Upper lobe of left lung (tissue), 4 donors: ENCODE measurements at regions not wholly inside any gene's neighbourhood (a gene's known extent, or its start where the extent isn't known, plus 50 kb on each side); places are given as distances from the start of the nearest gene placed in this dataset.

Experiments used
- CTCF ChIP-seq, 6 experiments: fragments of 450-650 bp in 4 of 6; fragments of 200-600 bp in 2 of 6; sonication (generic) in 2 of 6; IDR thresholded peaks; one replicate each; pipeline ENCODE4 v1.5.1; 2016 to 2019; ENCODE audit warnings: antibody characterized with exemption in 6 of 6
- EP300 ChIP-seq, 4 donors: sonication (generic); formaldehyde crosslinking; IDR thresholded peaks; one replicate each; pipeline ENCODE4 v1.5.1; 2017; ENCODE audit warnings: antibody characterized with exemption in 4 of 4, control low read depth in 2 of 4
- POLR2AphosphoS5 ChIP-seq, 2 donors: sonication (generic); formaldehyde crosslinking; IDR thresholded peaks; one replicate each; pipeline ENCODE4 v1.5.1; 2017; ENCODE audit warnings: antibody characterized with exemption in 2 of 2

- TF ChIP-seq EP300 (IDR thresholded peaks at IDR 0.05) (no peak), POLR2AphosphoS5 (IDR thresholded peaks at IDR 0.05) (no peak), CTCF (IDR thresholded peaks at IDR 0.05) (no peak)
These were observed 2549.4 kb downstream of the PCDH9 start for GRCh38 chr13:64680739-64681138.
